Esophagus squamous epithelium (tissue), 4 donors: ENCODE measurements at regions not wholly inside any gene's neighbourhood (a gene's known extent, or its start where the extent isn't known, plus 50 kb on each side); places are given as distances from the start of the nearest gene placed in this dataset.

Experiments
- POLR2A ChIP-seq, 4 donors: fragments of 450-650 bp; IDR thresholded peaks; one replicate each; pipeline ENCODE4 v1.6.1; 2017; ENCODE audit warnings: antibody characterized with exemption in 4 of 4, mild to moderate bottlenecking in 4 of 4, moderate library complexity in 3 of 4
- TF ChIP-seq, protein P1 (sequence below), 6 experiments: fragments of 450-650 bp in 4 of 6; fragments of 200-600 bp in 2 of 6; sonication (generic) in 2 of 6; IDR thresholded peaks; one replicate each; pipeline ENCODE4 v1.5.1; 2016 to 2019; ENCODE audit warnings: antibody characterized with exemption in 6 of 6, mild to moderate bottlenecking in 4 of 6, moderate library complexity in 4 of 6

GRCh38 chr14:29016050-29016900, 249.7 kb downstream of the FOXG1 start:
- TF ChIP-seq, protein P1, sequence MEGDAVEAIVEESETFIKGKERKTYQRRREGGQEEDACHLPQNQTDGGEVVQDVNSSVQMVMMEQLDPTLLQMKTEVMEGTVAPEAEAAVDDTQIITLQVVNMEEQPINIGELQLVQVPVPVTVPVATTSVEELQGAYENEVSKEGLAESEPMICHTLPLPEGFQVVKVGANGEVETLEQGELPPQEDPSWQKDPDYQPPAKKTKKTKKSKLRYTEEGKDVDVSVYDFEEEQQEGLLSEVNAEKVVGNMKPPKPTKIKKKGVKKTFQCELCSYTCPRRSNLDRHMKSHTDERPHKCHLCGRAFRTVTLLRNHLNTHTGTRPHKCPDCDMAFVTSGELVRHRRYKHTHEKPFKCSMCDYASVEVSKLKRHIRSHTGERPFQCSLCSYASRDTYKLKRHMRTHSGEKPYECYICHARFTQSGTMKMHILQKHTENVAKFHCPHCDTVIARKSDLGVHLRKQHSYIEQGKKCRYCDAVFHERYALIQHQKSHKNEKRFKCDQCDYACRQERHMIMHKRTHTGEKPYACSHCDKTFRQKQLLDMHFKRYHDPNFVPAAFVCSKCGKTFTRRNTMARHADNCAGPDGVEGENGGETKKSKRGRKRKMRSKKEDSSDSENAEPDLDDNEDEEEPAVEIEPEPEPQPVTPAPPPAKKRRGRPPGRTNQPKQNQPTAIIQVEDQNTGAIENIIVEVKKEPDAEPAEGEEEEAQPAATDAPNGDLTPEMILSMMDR (IDR thresholded peaks at IDR 0.05): peak in 2 of 6 experiments; percentile 15 to 21
- TF ChIP-seq POLR2A (IDR thresholded peaks at IDR 0.05): no peak
